HG02610 (cell line): ENCODE measurements at regions not wholly inside any gene's neighbourhood (a gene's known extent, or its start where the extent isn't known, plus 50 kb on each side); places are given as distances from the start of the nearest gene placed in this dataset.
"Not testable (repeated sequence)": the region's sequence is repeated elsewhere in the genome, so short reads cannot be mapped to it uniquely, and the experiment has no call there.

Experiments used
- ATAC-seq: cut with Tn5 transposase; IDR thresholded peaks from one replicate; pipeline ENCODE4 v1.9.1; 2021; ENCODE audit warnings: mild to moderate bottlenecking, moderate library complexity; ENCODE audit not compliant: unreplicated experiment

DNA sequence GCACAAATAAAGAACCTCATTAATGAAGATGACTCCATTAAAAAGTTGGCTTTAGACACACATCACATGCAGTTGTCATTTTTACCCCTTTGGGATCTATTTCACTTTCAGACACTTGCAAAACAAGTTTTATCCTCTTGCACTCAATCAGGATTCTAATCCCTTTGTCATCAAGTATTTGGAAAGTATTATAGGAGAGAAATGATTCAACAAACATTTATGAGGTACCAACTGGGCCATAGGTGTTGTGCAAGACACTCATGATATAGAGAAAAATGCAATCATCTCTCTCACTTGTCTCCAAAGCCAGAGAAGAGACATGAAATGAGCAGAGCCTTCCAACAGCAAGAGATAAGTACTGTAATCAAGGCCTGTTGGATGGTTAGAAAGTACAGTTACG, 327.7 kb downstream of the RMST start:
- ATAC-seq = no peak

DNA sequence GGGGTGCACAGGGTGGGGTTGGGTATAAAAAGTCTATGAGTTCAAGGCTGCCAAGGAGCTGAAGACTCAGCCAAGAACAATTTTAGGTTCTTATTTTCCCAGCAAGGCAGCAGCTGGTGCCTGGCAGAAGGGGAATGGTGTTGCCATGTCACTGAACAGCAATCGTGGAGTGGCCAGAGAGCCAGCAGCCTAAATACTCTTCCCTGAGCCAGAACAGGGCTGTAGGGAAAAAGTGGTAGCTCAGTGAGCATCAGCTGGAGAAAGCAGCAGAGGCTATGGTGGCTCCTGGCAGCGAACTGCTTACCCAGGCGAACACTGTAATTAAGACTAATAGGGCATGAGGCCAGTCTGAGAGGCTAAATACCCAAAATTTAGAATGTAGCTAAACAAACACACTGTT, 334.9 kb downstream of the RMST start:
- ATAC-seq = no peak

DNA sequence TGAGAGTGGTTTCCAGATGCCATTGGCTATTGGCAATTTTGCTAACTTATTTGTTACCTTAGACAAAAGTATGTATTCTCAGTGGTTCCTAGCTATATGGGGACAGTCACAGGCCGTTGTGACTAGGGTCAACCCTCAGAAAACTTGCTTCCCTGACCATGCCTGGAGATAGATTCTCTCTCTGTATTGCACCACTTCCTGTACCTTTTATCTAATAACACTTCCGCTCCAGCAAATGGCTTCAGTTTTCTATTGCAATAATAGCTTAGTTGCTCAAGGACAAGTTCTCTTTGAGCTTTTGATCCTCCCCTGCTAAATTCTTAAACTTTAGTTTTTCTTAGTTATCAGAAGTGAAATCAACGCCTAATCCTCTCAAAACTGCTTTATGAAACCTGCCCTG, 338.0 kb downstream of the RMST start:
- ATAC-seq = no peak

DNA sequence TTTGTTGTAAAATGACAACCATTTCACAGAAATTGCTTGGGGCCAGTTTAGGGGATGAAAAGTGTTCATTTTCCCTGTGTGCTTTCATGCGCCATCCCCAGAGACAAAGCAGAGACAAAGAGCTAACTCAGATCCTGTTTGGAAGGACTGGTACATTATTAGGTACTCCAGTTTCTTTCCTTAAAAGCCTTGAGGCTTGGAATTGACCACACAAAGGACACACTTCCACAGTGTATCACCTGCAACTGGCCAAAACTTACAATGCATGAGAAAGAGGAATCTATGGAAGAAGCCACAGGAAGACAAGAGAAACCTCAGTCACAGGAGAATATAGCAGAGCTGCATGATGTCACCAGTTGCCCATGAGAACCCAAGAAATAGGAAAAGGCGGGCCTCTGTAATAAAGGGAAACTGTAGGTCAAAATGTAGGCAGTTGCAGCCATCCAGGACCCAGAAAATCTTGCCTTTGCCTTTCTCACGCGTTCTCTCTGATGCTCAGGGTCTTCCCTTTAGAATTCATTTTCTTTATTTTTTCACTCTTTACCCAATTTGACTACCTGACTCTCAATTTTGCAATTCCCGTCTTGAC, 339.0 kb downstream of the RMST start:
- no peak for ATAC-seq

DNA sequence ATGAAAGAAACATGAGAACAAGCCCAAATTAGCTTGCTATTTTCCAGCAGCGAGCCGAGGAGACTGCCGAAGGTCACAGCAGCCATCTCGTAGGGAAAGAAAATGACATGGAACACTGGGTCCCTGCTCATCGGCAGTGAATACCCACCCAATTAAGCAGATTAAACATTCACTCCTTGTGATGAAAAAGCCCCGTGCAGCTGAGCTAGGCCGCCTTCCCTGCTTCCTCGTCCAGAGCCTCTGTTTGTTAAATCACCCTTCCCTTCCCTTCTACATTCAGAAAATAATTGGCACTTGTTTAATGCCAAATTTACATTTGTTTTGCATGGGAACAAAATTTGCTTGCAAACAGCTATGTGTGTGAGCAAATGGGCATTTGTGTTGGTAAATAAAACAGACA, 342.5 kb downstream of the RMST start:
- ATAC-seq = no peak

DNA sequence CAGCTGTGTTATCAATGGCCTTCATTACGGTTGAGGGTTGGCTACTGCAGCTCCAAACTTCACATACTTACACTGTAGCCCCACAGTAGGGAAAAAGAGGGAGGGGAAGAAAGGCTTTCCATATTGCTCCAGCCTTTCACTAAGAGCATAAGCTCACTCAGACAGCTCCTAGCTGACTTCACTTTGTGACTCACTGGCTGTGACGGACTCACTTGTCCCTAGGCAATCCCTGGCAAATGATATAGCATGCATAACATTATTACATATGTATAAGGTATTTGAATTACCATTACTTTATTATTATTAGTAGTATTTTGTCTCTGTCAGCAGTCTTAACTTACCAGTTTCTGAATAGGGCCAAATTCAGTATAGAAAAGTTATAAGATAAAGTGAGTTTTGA, 350.7 kb downstream of the RMST start:
- no peak for ATAC-seq

DNA sequence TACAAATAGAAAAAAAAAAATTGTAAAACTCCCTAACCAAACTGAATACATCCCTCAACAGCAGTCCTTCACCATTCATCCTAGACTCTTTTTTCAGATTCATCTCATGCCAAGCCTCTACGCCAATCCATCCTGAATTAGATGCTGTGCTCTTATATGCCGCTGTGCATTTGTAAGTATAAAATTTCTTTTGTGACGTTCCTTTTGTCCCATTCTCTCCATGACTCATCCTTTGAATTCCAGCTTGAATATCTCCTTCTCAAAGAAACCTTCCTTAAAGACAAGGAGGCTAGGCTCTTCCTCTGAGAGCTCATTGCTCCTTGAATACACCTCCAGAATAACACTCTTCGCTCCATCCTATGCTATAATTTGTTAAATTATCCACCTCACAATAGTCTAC, 359.2 kb downstream of the RMST start:
- no peak for ATAC-seq

DNA sequence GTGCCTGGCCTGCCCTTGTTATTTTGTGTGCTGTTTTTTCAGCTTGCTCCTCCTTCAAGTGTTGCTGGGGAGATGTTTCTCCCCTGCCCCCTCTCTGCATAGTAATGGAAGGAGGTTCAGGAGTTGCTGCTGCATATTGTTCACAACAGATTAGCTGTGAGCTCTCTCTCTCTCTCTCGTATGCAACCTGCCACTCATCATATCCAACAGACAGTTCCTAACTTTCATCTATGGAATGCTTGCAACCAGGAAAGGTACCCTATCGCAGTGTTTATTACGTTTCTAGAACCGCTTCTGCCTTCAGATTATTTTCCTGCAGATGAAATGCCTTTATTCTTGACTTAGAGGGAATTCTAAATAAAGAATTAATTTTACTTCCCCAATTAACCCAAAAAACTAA, 372.9 kb downstream of the RMST start:
- no peak for ATAC-seq

DNA sequence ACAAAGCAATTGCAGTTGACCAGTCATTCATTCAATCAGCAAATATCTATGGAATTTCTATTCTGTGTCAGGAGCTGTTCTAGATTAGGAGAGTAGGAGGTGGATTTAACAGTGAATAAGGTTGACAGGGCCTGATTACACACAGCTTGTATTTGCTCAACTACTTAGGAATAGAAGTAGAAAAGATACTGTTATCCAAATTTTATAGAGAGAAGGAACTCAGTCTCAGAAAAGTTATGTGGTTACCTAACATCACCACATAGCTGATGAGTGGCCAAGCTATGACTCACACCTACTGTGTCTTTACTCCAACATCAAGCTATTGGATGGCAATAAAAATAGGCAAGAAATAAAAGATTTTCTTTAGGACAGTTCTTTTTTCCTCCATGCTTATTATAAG, 374.8 kb downstream of the RMST start:
- ATAC-seq = no peak

DNA sequence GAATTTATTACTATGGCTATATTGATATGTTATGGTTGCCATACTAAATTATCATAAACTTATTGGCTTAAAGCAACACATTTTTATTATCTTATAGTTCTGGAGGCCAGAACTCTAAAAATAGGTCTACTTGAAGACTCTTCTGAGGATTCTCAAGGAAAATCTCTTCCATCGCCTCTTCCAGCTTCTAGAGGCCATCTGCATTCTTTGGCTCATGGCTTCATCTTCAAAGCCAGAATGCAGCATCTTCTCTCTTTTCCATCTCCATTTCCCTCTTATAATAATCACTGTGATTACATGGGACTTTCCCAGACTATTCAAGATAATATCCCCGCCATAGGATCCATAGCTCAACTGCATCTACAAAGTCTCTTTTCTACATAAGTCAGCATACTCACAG, 385.4 kb downstream of the RMST start:
- ATAC-seq = no peak

DNA sequence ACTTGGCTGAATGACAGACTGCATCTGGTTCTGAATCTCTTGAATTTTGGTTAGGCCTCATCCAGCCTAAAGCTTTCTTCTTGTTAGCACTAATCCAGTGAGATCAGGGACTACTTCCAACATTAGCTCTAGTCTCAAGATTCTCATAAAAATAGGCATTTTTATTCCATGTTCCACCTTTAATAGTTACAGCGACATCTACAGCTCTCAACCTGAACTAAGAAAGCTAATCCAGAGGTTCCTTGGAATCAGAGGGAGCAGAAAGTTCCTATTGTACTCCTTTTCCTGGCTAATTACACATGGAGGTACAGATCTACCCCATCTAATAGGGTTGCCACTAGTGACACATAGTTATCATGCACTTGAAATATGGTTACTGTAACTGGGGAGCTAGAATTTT, 391.9 kb downstream of the RMST start:
- ATAC-seq = no peak

DNA sequence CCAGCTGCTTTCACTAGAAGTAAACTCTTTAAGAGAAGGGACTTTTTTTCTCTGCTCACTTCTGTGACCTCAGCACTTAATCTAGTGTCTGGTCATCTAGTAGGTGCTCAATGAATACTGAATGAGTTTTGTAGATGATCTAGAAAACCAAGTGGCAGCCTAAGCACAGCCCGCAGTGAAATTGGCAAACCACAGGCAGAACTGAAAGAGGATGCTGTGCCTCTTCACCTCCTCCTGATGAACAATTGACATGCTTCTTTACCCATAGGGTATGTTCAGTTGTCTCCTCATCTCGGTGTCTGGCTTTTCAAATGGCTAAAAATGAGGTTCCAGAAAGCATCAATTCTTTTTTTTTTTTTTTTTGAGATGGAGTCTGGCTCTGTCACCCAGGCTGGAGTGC, 399.5 kb downstream of the RMST start:
- no peak for ATAC-seq

DNA sequence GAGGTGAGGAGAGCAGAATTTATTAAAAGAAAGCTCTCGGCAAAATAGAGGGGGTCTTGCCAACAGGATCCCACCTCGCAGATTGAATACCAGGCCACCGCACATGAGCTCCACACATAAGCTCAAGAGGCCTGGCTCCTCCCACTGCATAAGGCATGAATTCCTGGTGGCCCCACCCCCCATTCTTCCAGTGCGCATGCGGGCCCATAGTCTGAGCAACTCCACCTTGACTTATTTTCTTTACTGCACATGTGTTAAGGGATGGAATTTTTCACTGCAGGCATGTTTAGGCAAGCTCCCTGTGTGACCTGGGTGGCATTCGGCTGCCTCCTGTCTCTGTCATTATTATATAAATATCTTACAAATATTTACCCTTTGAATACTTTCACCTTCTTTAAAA, 412.5 kb downstream of the RMST start:
- ATAC-seq = no peak

DNA sequence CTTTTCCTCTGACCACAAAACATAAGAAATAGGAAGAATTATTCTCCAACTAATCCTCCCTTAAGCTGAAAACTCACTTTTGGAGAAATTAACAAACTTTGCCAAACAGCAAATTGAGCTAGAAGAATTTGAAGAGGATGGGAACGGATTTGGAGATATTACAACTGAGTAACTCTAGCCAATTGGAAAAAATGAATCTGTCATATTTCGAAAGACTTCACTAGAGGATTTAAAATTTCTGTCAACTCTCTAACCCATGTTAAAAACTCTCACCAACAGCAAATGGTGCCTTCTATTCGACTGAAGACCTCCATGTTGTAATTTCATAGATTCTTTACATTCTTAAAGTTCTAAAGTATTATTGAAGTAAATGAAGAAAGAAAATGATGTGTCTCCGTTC, 414.2 kb downstream of the RMST start:
- no peak for ATAC-seq

DNA sequence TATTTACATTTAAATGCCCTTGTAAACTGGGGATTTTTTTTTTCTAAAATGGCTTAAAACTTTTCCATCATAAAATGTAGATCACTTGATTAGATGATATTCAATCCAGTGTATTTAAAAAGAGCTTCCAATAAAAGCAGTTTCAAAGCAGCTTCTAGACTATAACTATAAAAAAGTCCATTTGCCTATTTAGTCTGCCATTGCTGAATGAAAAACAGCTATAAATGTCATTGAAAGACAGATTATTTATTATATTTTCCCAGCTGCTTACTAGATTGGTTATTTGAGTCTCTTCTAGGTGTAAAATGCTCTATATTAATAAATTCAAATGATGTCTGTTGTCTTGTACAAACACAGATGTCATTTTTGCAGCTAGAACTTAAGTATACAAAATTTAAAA, 414.8 kb downstream of the RMST start:
- no peak for ATAC-seq

DNA sequence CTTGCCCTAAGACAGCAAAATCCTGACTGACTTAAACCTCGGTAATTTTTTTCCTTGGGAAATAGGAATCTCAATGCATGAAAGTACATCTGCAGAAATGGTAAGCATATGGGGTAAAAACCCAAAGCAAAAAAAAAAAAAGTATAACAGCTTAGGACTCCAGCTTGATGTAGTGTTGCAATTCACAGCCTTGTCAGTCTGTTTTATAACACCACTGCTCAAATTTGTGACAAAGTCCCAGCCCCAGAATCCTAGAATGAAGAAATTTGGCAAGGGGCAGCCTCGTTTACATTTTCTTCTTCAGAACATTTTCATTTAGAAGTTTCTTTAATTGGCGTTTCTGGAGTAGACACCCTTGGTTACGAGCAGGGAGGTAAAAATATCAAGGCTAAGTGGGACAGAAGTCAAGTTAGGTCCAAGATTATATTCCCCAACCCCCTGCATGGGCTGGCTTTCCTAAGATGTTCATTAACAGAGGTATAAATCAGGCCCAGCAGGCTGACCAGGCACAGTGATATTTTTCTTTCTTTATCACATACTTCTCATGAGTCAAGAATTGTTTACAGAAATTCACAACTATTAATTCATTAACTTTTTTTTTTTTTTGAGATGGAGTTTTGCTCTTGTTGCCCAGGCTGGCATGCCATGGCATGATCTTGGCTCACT, 424.0 kb downstream of the RMST start:
- ATAC-seq = no peak

DNA sequence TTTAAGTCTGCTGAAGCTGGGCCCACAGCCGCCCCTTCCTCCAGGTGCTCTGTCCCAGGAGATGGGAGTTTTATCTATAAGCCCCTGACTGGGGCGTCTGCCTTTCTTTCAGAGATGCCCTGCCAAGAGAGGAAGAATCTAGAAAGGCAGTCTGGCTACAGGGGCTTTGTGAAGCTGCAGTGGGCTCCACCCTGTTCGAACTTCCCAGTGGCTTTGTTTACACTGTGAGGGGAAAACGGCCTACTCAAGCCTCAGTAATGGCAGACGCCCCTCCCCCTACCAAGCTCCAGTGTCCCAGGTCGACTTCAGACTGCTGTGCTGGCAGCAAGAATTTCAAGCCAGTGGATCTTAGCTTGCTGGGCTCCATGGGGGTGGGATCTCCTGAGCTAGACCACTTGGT, 435.3 kb downstream of the RMST start:
- ATAC-seq = not testable (repeated sequence)

DNA sequence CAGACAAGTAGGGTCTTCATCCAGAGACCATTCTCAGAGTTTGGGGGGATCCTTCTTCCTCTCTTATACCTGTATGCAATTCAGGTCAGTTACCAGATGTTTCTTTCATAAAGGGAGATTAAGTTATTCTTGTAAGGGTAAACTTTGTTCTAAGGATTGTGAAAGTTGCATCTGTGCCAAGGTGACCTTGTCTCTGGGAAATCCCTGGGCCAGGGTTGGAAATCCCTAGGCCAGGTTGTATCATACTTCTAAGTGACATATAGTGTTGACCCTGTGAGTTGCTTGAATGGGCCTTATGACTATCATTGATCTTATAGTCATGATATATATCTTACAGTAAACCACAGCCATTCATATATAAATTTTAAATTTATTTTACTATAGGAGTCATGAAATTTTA, 436.9 kb downstream of the RMST start:
- no peak for ATAC-seq

DNA sequence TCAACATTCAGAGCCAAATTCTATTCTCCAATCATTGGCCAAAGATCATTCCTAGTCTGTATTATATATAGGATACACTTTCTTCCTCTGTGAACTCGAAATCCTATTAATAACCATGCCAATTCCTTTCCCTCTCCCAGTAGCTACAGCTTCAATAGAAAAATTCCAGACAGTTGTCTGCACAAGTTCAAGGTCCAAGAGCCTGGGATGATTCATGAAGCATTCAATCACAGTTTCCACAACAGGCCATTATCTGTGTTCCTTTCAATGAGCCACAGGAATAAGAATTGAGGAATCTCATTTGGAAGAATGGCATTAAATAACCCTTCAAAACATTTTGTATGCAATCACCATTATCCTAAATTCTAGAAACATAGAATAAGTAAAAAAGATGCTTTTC, 437.4 kb downstream of the RMST start:
- ATAC-seq = no peak

DNA sequence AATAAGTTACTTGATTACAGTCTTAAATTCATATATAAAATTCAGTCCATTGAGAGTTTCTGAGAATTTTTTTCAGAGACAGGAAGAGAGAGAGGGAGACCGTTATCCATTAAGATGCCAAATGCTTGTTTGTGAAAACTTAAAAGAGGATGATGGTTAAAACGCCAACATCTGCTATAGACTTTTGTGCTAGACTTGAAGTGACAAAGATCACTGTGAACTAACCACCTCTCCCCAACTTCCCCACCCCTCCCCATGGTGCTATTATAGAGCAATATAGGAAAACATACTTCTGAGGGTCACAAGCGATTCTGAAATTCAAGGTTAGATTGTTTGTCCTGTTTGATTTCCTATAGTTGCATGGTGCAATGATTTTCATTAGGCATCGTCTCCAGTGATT, 440.8 kb downstream of the RMST start:
- no peak for ATAC-seq

DNA sequence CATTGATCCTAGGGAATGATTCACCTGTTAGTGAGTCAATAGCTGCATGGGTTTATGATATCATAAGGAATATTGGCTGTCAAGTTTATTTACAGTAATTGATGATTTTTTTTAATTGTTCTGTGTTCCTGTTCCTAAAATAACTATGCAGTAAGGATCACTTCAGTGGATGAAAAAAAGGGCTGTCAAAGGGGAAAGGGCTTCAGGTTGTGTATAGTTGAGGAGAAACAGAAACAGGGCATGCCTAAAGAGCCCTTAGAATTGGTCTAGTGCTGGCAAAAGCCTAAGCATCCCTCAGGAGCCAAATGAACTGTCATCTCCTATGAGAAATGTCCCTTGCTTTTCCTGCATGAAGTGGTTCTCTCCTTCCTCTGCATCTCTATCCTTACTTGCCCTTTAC, 444.9 kb downstream of the RMST start:
- no peak for ATAC-seq

DNA sequence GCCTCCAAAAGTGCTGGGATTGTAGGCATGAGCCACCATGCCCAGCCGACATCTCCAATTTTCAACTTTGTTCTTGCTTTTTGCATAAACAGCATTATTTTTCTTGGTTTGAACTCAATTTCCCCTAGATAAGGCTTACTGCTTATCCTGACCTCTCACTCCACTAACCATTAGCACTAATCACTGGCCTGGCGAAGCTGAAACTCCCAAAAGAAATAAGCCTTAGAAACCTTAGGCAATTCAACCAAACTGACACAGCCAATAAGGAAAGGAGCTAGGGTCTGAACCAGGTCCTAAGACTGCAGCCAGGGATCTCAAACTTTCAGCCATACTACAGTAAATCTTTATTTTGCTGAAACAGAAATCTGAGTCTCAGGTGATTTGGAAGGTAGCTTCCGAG, 448.0 kb downstream of the RMST start:
- no peak for ATAC-seq

DNA sequence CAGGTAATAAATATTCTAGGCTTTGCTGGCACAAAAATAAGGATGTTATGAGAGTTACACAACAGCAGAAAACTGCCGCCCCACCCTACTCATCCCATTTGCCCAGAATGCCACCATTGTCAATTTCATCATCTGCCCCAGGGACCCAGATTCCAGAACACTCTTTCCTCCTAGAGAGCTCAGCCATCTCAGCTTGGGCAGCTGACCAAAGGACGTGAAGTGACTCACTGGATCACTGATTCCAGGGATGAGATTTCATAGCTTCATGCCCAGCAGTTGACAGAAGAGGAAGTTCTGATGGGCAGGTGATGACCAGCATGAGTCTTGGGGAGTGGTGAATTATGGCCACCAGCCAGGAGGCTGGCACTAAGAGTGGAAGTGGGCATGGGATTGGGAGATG, 450.3 kb downstream of the RMST start:
- no peak for ATAC-seq
